SJCRH30 (cell line): ENCODE measurements at regions not wholly inside any gene's neighbourhood (a gene's known extent, or its start where the extent isn't known, plus 50 kb on each side); places are given as distances from the start of the nearest gene placed in this dataset.
"Not testable (repeated sequence)": the region's sequence is repeated elsewhere in the genome, so short reads cannot be mapped to it uniquely, and the experiment has no call there.

Experiments
- DNase-seq, 2 experiments: peaks; one replicate each; pipeline ENCODE4 v3.0.0-alpha.2; 2015 to 2020
- H3K27ac ChIP-seq: fragments of 250-450 bp; sonication (Bioruptor Pico); 2 replicates; pipeline ENCODE4 v1.5.1; 2020; ENCODE audit warnings: mild to moderate bottlenecking, moderate library complexity
- H3K27me3 ChIP-seq: fragments of 250-450 bp; sonication (Bioruptor Pico); 2 replicates; pipeline ENCODE4 v1.5.1; 2020; ENCODE audit warnings: mild to moderate bottlenecking, moderate library complexity
- H3K36me3 ChIP-seq: fragments of 250-450 bp; sonication (Bioruptor Pico); 2 replicates; pipeline ENCODE4 v1.5.1; 2020; ENCODE audit warnings: mild to moderate bottlenecking, moderate library complexity
- H3K4me1 ChIP-seq: fragments of 250-450 bp; sonication (Bioruptor Pico); 2 replicates; pipeline ENCODE4 v1.5.1; 2020; ENCODE audit warnings: mild to moderate bottlenecking, moderate library complexity
- H3K4me3 ChIP-seq: fragments of 250-450 bp; sonication (Bioruptor Pico); 2 replicates; pipeline ENCODE4 v1.5.1; 2020; ENCODE audit warnings: mild to moderate bottlenecking, moderate library complexity
- H3K9me3 ChIP-seq: fragments of 250-450 bp; sonication (Bioruptor Pico); replicated peaks from 2 replicates; pipeline ENCODE4 v1.5.1; 2020; ENCODE audit warnings: mild to moderate bottlenecking, moderate library complexity

DNA sequence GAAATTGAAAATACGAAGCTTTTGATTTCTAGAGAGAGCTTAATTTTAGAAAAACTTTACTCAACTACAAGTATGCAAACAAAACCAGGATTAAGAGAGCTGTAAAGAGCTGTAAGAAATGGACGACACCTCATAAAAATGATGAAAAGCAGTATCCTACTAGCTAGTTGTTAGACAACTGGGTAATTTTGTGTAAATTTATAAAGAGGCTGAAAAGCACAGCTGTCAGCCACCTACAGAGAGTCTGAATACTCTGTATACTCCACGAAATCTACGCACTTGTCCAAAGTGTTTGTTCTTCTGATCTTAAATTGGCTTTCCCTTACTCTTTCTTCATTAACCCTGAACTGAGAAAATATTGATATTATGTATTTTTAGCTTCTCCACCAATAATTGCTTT is 808.4 kb upstream of the EPHA7 start:
- Histone ChIP-seq H3K9me3 (no peaks in the 10 kb centered on the region), H3K27ac (peak overlapping the region; percentile 29), H3K4me1 (peaks cover 4% of the 10 kb centered on the region; the same call in 1 of the 2 replicates), H3K4me3 (no peak overlapping the region), H3K36me3 (no peaks in the 10 kb centered on the region), H3K27me3 (no peaks in the 10 kb centered on the region)
- peak in 1 of 2 experiments; percentile 39 for DNase-seq

DNA sequence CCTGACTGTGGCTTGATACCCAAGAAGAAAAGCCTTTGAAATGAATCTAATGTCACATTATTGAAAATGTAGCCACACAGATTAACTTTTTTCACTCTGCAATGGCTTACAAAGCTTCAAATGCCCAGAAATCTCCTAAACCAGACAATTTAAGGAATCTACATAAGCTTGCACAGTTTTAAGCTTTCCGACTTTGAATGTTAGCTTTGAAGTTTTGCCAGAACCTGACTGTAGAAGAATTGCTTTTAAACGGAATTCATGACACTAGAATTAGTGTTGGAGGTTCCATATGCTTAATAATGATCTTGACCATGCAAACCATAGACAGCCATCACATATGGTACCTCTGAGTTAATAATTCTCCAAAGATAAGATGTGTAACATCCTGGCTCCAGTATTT is 798.5 kb upstream of the EPHA7 start:
- H3K27me3 ChIP-seq = no peaks in the 10 kb centered on the region; the same call in 1 of the 2 replicates
- no peak overlapping the region for H3K4me3 ChIP-seq
- DNase-seq = peak in 1 of 2 experiments; percentile 28
- H3K4me1 ChIP-seq = peaks cover 30% of the 10 kb centered on the region
- no peaks in the 10 kb centered on the region for H3K9me3 ChIP-seq
- H3K36me3 ChIP-seq = no peaks in the 10 kb centered on the region
- peak overlapping the region; percentile 9; the same call in 1 of the 2 replicates for H3K27ac ChIP-seq

DNA sequence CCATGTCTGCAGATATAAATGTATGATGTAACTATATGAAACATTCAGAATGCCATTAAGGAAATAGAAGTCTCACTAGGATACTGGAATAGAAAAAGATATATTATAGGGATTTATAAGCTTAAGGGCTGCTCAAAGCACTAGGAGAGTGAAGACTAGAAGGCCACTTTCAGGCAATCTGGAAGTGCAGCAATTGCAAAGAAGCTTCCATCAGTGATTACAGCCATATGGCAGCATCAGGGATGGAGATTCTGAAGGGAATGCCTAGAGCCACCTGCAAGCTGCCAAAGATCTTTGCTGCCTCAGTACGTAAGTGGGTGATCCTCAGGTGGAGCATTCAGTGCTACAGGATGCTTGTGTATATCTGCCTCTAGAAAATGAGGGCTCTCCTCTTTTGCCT is 796.2 kb upstream of the EPHA7 start:
- Histone ChIP-seq H3K9me3 (no peaks in the 10 kb centered on the region), H3K36me3 (no peaks in the 10 kb centered on the region), H3K27ac (no peak overlapping the region; the same call in 1 of the 2 replicates), H3K27me3 (no peaks in the 10 kb centered on the region; the same call in 1 of the 2 replicates), H3K4me1 (peaks cover 45% of the 10 kb centered on the region), H3K4me3 (no peak overlapping the region)
- DNase-seq = no peak

DNA sequence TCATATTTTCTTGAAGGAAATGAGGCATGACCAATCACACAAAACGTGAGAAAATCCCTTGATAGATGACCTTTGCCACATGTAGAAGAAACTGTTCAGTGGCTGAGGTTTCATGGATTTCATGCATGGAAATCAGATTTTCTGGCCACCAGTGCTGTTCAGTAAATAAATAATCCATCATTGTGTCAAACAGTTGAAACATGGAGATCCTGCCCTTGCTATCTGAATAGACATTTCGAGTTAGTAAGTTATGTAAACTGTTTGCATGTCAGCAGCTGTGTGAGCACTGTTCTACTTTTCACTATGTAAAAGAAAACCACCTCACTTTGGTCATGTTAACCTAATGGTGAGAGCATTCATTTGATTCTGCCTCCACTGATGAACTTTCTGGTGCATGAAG is 793.9 kb upstream of the EPHA7 start:
- H3K4me3 ChIP-seq = no peak overlapping the region
- H3K9me3 ChIP-seq = no peaks in the 10 kb centered on the region
- peak overlapping the region; percentile 95 for H3K27ac ChIP-seq
- H3K36me3 ChIP-seq = no peaks in the 10 kb centered on the region
- H3K4me1 ChIP-seq = peaks cover 45% of the 10 kb centered on the region
- no peaks in the 10 kb centered on the region; the same call in 1 of the 2 replicates for H3K27me3 ChIP-seq
- peak; percentile 82 to 98 for DNase-seq

DNA sequence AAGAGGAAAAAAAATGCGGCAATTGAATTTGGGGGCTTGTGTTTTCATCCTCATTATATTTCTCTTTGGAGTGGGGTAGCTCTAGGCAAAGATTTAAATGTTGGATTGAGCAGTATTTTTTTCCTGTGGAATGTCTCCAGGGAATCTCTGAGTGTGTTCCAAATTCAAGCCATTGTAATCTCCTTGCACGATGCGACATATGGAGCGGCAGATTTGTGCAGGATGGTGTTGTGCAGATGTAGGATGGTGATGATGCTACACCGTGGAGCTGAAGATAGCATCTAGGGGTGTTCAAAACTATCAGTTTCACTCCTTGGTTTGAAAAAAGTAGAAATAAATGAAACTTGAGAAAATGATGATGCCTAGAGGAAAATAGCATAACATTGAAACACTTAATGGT is 777.5 kb upstream of the EPHA7 start:
- no peaks in the 10 kb centered on the region for H3K36me3 ChIP-seq
- no peaks in the 10 kb centered on the region for H3K4me1 ChIP-seq
- H3K27ac ChIP-seq = no peak overlapping the region
- no peak overlapping the region for H3K4me3 ChIP-seq
- no peak for DNase-seq
- no peaks in the 10 kb centered on the region for H3K9me3 ChIP-seq
- H3K27me3 ChIP-seq = no peaks in the 10 kb centered on the region

DNA sequence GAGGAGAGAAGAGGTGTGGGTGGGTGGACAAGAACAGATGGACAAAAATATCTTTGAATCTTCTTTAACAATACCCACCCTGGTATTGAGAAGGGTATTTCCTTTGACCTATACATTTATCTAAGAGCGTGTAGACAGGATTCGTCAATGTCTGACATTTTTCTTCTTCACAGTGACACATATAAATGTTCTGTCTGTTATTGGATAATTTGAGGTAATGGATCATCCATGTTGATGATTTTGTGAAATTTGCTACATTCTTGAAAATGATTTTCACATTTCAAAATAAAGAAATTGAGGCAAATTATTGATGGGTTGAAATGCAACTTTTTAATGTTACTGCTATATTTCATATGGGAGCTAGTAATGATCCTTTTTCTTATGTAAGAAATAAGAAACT is 770.7 kb upstream of the EPHA7 start:
- Histone ChIP-seq H3K27ac (no peak overlapping the region), H3K4me3 (no peak overlapping the region), H3K9me3 (0 out of 2 replicates have a peak, but pooled peaks cover 3% of the 10 kb centered on the region), H3K4me1 (no peaks in the 10 kb centered on the region), H3K27me3 (no peaks in the 10 kb centered on the region), H3K36me3 (no peaks in the 10 kb centered on the region)
- no peak for DNase-seq

DNA sequence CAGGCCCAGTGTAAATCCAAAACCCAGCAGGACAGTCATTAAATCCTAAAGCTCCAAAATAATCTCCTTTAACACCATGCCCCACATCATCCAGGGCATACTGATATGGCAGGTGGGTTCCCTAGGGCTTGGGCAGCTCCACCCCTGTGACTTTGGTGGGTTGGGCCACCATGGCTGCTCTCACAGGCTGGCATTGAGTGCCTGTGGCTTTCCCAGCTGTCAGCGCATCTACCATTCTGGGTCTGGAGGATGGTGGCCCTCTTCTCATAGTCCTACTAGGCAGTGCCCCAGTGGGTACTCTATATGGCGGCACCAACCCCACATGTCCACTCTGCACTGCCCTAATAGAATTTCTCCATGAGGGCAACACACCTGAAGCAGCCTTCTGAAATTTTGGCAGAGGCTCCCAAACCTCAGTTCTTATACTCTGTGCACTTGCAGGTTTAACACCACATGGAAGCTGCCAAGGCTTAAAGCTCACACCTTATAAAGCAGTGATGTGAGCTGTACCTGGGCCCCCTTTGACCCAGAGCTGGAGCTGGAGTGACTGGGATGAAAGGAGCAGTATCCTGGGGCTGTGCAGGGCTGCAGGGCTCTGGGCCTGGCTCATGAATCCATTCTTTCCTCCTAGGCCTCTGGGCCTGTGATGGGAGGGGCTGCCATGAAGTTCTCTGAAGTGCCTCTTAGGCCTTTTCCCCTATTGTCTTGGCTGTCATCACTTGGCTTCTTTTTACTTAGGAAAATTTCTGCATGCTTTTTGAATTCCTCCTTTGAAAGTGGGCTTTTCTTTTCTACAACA is 765.5 kb upstream of the EPHA7 start:
- Histone ChIP-seq H3K27me3 (no peaks in the 10 kb centered on the region), H3K4me1 (no peaks in the 10 kb centered on the region), H3K4me3 (no peak overlapping the region), H3K36me3 (no peaks in the 10 kb centered on the region), H3K27ac (no peak overlapping the region), H3K9me3 (0 out of 2 replicates have a peak, but pooled peaks cover 3% of the 10 kb centered on the region)
- DNase-seq = no peak

DNA sequence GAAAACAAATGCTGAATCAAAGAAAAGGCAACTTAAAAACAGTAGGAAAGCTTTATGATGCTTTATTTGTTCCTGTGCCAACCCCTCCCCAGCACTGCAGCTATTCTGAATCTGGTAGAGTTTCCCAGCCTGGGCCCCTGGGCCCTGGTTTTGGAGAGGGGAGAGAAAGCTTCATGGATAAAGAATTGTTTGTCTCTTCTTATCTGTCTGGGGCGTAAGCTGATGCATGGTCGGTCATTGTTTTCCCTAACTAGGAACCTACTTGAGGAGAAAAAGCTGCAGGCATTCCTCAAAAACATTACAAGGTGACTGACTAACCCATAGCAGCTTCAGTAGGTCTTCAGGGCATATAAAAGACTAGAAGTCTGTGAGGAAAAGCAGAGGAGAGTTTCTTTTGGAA is 758.1 kb upstream of the EPHA7 start:
- H3K27me3 ChIP-seq = no peaks in the 10 kb centered on the region
- H3K27ac ChIP-seq = no peak overlapping the region
- DNase-seq = peak in 1 of 2 experiments; percentile 15
- no peak overlapping the region for H3K4me3 ChIP-seq
- H3K9me3 ChIP-seq = no peaks in the 10 kb centered on the region
- H3K36me3 ChIP-seq = no peaks in the 10 kb centered on the region
- no peaks in the 10 kb centered on the region for H3K4me1 ChIP-seq

DNA sequence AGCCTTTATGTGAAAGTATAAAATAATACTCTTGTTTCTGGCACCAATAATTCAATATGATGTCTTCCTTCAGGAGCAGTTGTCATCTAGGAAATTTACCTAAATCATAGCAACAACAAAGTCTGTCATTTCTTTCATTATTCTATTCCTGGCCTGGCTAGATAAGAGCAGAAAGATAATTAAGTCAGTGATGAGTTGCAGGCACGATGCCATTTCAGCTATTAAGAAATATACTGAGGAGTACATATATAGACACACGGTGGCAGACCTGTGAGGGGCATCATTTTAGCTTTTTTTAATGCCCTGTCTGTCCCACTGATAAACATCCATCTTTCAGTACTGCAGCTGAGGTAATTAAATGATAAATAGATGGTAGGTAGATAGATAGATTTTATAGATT is 756.1 kb upstream of the EPHA7 start:
- Histone ChIP-seq H3K36me3 (no peaks in the 10 kb centered on the region), H3K27ac (no peak overlapping the region), H3K27me3 (no peaks in the 10 kb centered on the region), H3K4me1 (no peaks in the 10 kb centered on the region), H3K4me3 (no peak overlapping the region), H3K9me3 (no peaks in the 10 kb centered on the region)
- DNase-seq = no peak

DNA sequence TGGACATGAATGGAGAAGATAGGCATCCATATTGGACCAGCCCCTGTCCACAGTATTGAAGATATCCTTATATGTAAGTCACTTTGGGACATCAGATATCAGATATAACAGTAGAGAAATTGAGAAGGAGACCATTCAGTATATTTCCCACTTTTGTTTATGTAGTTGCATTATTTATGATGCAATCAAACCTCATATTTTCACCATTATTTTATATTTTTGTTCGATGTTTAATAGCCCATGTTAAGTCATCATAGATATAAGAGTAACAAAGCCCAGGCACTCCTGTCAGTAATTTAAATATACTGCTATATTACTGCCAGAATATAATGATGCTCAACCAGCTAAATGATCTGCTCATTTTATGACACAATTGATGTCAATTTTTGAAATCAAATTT is 744.5 kb upstream of the EPHA7 start:
- no peaks in the 10 kb centered on the region for H3K27me3 ChIP-seq
- no peak overlapping the region for H3K27ac ChIP-seq
- no peaks in the 10 kb centered on the region for H3K4me1 ChIP-seq
- no peaks in the 10 kb centered on the region for H3K36me3 ChIP-seq
- DNase-seq = no peak
- no peak overlapping the region for H3K4me3 ChIP-seq
- no peaks in the 10 kb centered on the region for H3K9me3 ChIP-seq

DNA sequence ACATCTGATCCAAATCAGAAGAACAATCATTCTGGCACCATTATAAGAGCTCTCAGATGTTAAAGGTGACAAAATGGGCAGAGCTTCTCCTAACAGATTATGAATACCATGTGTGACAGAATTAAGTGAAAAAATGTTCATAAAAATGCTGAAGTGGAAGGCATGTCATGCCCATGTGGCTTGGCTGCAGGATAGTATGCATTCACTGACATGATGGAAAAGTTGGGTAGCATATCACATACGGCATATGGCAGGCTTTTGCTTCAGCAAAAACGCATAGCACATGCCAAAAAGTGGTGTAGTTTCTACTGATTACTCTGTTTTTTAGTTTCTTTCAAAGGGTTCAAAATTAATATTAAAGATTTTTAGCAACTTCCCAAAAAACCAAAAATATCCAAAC is 731.5 kb upstream of the EPHA7 start:
- no peak overlapping the region for H3K4me3 ChIP-seq
- no peaks in the 10 kb centered on the region for H3K36me3 ChIP-seq
- no peak overlapping the region for H3K27ac ChIP-seq
- DNase-seq = no peak
- no peaks in the 10 kb centered on the region for H3K9me3 ChIP-seq
- no peaks in the 10 kb centered on the region for H3K4me1 ChIP-seq
- no peaks in the 10 kb centered on the region for H3K27me3 ChIP-seq

DNA sequence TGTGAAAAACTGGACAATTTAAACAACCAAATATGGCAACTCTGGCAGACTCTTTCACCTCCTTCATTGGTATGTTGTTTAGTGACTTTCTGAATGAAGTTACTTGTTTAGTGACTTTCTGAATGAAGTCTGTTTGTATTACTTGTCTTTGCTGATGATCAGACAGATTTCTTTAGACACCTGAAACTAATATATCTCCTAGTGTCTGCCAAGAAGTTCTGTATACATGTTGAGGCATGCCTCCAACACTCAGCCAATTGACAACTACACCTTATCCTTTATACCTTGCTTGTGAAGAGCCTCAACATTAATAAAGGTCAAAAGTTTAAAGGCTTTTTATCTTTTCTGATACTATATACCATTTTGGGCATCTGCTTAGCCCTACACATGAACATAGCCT is 725.4 kb upstream of the EPHA7 start:
- DNase-seq = no peak
- H3K4me1 ChIP-seq = no peaks in the 10 kb centered on the region
- no peak overlapping the region for H3K4me3 ChIP-seq
- H3K36me3 ChIP-seq = no peaks in the 10 kb centered on the region
- no peaks in the 10 kb centered on the region for H3K27me3 ChIP-seq
- H3K9me3 ChIP-seq = no peaks in the 10 kb centered on the region; the same call in none of the 2 replicates
- H3K27ac ChIP-seq = no peak overlapping the region

DNA sequence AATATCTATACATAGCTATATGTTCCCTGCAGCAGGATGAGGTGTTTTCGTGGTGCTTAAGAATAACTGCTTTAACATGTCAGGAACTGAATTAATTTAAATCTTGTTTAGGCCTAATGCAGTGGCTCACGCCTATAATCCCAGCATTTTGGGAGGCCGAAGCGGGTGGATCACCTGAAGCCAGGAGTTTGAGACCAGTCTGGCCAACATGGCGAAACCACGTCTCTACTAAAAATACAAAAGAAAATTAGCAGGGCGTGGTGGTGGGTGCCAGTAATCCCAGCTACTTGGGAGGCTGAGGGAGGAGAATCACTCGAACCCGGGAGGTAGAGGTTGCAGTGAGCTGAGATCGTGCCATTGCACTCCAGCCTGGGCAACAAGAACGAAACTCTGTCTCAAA is 717.8 kb upstream of the EPHA7 start:
- H3K9me3 ChIP-seq, H3K4me1 ChIP-seq, H3K4me3 ChIP-seq, H3K27me3 ChIP-seq, H3K27ac ChIP-seq, H3K36me3 ChIP-seq, DNase-seq: not testable (repeated sequence)

DNA sequence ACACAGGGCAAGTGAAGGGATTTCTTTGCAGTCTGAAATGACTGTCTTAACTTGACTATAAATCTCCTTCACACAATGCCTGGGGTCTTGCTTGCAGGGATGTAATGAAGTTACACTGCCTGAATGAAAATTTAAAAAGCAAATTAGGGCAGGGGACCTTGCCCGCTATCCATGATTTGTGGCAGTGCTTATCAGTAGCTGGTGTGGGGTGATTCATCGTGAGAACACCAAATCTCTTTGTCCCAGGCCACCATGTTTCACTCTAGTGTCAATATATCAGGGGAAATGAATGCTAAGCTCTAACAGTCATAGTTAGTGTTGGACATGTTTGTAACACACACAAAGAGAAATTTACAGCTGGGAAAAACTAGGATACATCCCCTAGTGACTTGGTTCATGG is 713.7 kb upstream of the EPHA7 start:
- no peak for DNase-seq

DNA sequence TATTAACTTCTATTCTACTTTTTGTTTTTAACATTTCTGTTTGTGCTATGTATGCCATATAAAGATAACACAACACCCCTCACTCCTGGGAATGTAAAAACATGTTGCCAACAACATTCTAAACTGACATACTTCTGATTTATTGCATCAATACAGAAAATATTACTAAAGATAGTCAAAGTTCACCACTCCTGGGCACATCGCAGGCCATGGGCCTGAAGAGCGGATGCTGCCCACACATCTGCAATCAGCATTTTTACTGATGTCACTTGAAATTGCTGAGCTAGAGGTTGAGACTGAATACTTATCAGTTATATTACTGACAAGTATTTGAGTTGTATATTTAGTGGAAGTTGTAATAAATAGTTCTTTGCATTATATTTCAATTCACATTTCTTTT is 711.9 kb upstream of the EPHA7 start:
- no peak for DNase-seq
- H3K4me3 ChIP-seq = no peak overlapping the region
- H3K4me1 ChIP-seq = no peaks in the 10 kb centered on the region
- H3K36me3 ChIP-seq = no peaks in the 10 kb centered on the region
- H3K9me3 ChIP-seq = no peaks in the 10 kb centered on the region
- H3K27ac ChIP-seq = no peak overlapping the region
- no peaks in the 10 kb centered on the region for H3K27me3 ChIP-seq

More for the DNA sequence above, 713.7 kb upstream of the EPHA7 start:
- no peaks in the 10 kb centered on the region for H3K4me1 ChIP-seq
- no peak overlapping the region for H3K27ac ChIP-seq
- no peaks in the 10 kb centered on the region for H3K27me3 ChIP-seq
- H3K36me3 ChIP-seq = no peaks in the 10 kb centered on the region
- no peak overlapping the region for H3K4me3 ChIP-seq
- no peaks in the 10 kb centered on the region; the same call in 1 of the 2 replicates for H3K9me3 ChIP-seq

DNA sequence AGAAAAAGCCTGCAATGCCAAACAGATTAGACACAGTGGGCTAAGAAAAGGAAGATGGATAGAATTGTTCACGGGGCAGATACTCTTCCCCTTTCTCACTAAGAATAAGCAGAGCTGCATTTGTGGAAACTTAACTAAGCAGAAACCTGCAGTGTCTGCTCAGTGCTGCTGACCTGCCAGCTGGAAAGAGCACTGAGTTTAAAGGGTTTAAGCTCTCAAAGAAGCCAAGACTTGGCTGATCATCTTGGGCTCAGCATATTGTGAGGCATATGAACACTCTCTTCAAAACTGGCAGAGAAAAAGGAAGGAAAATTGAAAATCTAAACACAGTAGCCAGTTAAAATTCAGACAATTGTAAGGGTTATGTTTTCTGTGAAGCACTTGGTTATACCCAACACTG is 711.1 kb upstream of the EPHA7 start:
- Histone ChIP-seq H3K36me3 (no peaks in the 10 kb centered on the region), H3K4me3 (no peak overlapping the region), H3K9me3 (no peaks in the 10 kb centered on the region), H3K27ac (no peak overlapping the region), H3K4me1 (no peaks in the 10 kb centered on the region), H3K27me3 (no peaks in the 10 kb centered on the region)
- peak in 1 of 2 experiments; percentile 40 for DNase-seq
